GM10248 (cell line): ENCODE measurements at regions not wholly inside any gene's neighbourhood (a gene's known extent, or its start where the extent isn't known, plus 50 kb on each side); places are given as distances from the start of the nearest gene placed in this dataset.

ENCODE experiments used
- CTCF ChIA-PET: fragments of 300-600 bp; sonication (Branson Sonifier 250); formaldehyde crosslinking; extraction: SDS; loops from one replicate; lab custom pipeline; 2021; ENCODE audit warnings: antibody characterized with exemption; lab: Yijun Ruan, JAX
- POLR2A ChIA-PET: fragments of 350-650 bp; sonication (Branson Sonifier 250); formaldehyde crosslinking; extraction: SDS; loops from one replicate; lab custom pipeline; 2020; ENCODE audit warnings: antibody characterized with exemption; lab: Yijun Ruan, JAX
- DNase-seq: peaks from one replicate; pipeline ENCODE4 v3.0.0; 2012; ENCODE audit errors: extremely low spot score
- TF ChIP-seq, protein P1 (sequence below): IDR thresholded peaks from 2 replicates; pipeline ENCODE4 v1.5.1; 2012; ENCODE audit warnings: mild to moderate bottlenecking, low read depth; ENCODE audit errors: extremely low read depth, missing control alignments, control extremely low read depth

DNA sequence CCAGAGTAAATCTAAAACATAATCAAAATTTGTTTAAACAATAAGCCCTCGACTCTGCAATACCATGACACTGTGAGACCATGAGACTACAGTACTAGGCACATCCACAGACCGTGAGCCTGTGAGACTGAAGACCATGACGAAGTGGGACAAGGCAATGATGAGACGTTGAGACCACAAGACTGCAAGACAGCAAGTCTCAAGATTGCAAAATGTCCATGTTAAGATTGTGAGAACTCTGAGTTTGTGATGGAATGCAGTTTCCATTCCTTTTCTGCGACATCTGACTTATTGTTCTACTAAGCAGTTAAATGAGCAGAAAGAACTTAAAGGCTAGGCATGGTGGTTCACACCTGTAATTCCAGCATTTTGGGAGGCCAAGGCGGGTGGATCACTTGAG is 102.1 kb upstream of the PHACTR1 start:
- ChIA-PET POLR2A (no interaction called here), CTCF (no interaction called here)
- no peak for DNase-seq
- TF ChIP-seq, protein P1, sequence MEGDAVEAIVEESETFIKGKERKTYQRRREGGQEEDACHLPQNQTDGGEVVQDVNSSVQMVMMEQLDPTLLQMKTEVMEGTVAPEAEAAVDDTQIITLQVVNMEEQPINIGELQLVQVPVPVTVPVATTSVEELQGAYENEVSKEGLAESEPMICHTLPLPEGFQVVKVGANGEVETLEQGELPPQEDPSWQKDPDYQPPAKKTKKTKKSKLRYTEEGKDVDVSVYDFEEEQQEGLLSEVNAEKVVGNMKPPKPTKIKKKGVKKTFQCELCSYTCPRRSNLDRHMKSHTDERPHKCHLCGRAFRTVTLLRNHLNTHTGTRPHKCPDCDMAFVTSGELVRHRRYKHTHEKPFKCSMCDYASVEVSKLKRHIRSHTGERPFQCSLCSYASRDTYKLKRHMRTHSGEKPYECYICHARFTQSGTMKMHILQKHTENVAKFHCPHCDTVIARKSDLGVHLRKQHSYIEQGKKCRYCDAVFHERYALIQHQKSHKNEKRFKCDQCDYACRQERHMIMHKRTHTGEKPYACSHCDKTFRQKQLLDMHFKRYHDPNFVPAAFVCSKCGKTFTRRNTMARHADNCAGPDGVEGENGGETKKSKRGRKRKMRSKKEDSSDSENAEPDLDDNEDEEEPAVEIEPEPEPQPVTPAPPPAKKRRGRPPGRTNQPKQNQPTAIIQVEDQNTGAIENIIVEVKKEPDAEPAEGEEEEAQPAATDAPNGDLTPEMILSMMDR: no peak

DNA sequence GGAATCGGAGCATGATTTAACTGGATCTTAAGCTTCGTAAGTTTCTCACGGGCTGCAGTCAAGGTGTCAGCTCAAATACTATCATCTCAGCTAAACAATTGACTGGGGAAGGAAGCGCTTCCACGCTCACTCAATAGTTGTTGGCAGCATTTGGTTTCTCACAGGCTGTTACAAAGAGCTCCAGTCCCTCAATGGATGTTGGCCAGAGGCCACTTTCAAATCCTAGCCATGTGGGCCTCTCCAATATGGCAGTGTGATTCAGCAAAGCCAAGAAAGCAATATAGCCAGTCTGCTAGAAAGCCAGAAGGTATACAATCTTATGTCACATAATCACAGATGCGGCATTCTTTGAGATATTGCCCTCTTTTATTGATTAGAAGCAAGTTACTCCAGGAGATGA is 98.3 kb upstream of the PHACTR1 start:
- POLR2A ChIA-PET: no interaction called here
- CTCF ChIA-PET: interaction anchor here (0.7 to 1.3 kb wide), 4 partner anchors 10 to 425 kb away, joined by 3 to 4 read pairs (median 4); no protein-coding TSS in a partner anchor
- TF ChIP-seq, protein P1: no peak
- no peak for DNase-seq

DNA sequence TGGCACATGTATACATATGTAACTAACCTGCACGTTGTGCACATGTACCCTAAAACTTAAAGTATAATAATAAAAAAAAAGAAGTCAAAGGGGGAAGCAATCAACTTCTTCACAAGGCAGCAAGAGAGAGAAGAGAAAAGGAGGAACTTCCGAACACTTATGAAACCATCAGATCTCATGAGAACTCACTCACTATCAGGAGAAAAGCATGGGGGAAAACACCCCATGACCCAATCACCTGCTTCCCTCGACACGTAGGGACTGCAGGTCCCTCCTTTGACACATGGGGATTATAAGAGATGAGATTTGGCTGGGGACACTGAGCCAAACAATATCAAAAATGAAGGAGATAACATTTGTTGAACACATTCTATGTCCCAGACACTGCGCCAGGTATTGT is 94.8 kb upstream of the PHACTR1 start:
- CTCF ChIA-PET: no interaction called here
- POLR2A ChIA-PET: no interaction called here
- TF ChIP-seq, protein P1: no peak
- DNase-seq: no peak

DNA sequence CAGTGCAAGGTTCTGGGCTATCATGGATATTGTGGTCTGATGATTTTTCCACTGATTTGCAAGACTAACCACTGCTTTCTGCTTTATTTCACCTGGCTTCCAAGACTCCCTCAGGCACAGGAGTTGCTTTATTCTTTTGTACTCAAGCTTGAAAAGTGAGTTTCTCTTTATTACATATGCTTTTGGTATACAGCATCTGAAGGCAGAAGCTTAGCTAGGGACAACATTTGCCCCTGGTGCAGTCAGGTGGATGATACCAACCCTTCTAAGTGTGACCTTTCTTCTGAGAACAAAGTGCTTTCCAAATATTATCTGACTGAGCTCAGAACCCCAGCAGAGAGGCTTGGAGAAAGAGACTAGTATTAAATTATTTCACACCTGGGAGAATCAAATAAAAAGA is 94.0 kb upstream of the PHACTR1 start:
- TF ChIP-seq, protein P1: no peak
- ChIA-PET POLR2A (no interaction called here), CTCF (interaction anchor here (0.9 kb wide), 1 partner anchor 220 kb away, joined by 3 read pairs; no protein-coding TSS in a partner anchor)
- DNase-seq: no peak

DNA sequence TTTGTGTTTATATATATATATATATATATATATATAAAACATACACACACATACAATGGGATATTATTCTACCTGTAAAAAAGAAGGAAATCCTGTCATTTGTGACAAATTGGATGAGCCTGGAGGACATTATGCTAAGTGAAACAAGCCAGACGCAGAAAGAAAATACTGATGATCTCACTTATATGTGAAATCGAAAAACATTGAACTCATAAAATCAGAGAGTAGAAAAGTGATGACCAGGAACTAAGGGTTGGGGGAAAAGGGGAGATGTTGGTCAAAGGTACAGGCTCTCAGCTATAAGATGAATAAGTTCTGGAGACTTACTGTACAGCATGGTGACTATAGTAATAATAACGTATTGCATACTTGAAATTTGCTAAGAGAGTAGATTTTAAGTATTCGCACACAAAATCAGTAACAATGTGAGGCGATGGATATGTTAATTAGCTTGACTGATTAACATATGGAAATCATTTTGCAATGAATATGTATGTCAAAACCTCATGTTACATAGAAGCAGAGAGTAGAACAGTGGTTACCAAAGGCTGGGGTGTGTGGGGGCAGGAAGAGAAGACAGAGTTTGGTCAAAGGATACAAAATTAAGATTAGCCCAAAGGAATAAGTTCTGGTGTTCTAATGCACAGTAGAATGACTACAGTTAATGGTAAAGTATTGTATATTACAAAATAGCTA is 92.3 kb upstream of the PHACTR1 start:
- DNase-seq: no peak
- TF ChIP-seq, protein P1: no peak
- ChIA-PET POLR2A (no interaction called here), CTCF (interaction anchor here (1.5 to 2.6 kb wide), 3 partner anchors 11 to 13 kb away, joined by 3 to 10 read pairs (median 3); no protein-coding TSS in a partner anchor)

DNA sequence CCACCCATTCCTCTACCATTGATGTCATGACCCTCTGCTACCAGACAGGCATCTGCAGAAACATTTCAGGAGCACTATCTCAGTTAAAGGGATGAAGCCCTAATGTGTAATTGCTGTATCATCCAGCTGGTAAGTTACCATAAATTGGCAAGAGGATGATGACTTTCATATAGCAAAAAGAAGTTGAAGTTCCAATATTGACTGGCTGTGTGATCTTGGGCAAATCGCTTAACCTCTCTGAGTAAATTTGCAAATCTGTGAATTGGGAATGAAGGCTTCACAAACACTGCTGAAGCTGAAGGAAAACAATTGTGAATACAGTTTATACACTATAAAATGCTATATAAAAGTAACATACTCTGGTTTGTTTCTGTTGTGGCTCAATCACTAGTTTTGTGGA is 89.5 kb upstream of the PHACTR1 start:
- POLR2A ChIA-PET: no interaction called here
- CTCF ChIA-PET: interaction anchor here (1.2 to 1.5 kb wide), 2 partner anchors 10 to 21 kb away, joined by 3 to 7 read pairs; no protein-coding TSS in a partner anchor
- DNase-seq: no peak

More for the DNA sequence above, 89.5 kb upstream of the PHACTR1 start:
- TF ChIP-seq, protein P1: no peak
